ENCODE measurements at regions not wholly inside any gene's neighbourhood (a gene's known extent, or its start where the extent isn't known, plus 50 kb on each side); places are given as distances from the start of the nearest gene placed in this dataset.

- no peak for TF ChIP-seq TCF4 (CRISPR knock-in tag; IDR thresholded peaks at IDR 0.05; ENCODE audit: borderline replicate concordance)
- no peak for TF ChIP-seq ZNF565 (CRISPR knock-in tag; conservative IDR thresholded peaks at IDR 0.05; ENCODE audit: low read depth)
- no peak for TF ChIP-seq TOX (CRISPR knock-in tag; IDR thresholded peaks at IDR 0.05; ENCODE audit: borderline replicate concordance)
- no peak for TF ChIP-seq CSRNP3 (CRISPR knock-in tag; IDR thresholded peaks at IDR 0.05)
- TF ChIP-seq GLIS3 (CRISPR knock-in tag; IDR thresholded peaks at IDR 0.05) = no peak
- no peak for TF ChIP-seq RARB (CRISPR knock-in tag; IDR thresholded peaks at IDR 0.05)
Observed at GRCh38 chr1:38210895-38211177, 164.2 kb upstream of the POU3F1 start.

Data from SK-N-SH treated with all-trans-retinoic acid at 6 μM for 48 hours (cell line).